SK-N-SH treated with all-trans-retinoic acid at 6 μM for 48 hours (cell line): ENCODE measurements at regions not wholly inside any gene's neighbourhood (a gene's known extent, or its start where the extent isn't known, plus 50 kb on each side); places are given as distances from the start of the nearest gene placed in this dataset.

Source experiments
- CSDC2 ChIP-seq: fragments of 250-450 bp; sonication (Bioruptor Pico); IDR thresholded peaks from 2 replicates; pipeline ENCODE4 v1.5.0; 2020; ENCODE audit warnings: mild to moderate bottlenecking, moderate library complexity
- GLIS3 ChIP-seq: fragments of 250-450 bp; sonication (Bioruptor Pico); IDR thresholded peaks from 2 replicates; pipeline ENCODE4 v1.5.0; 2020; ENCODE audit warnings: mild to moderate bottlenecking, moderate library complexity
- ZFP30 ChIP-seq: fragments of 450-650 bp; formaldehyde crosslinking; IDR thresholded peaks from 2 replicates; pipeline ENCODE4 v1.5.0; 2022; ENCODE audit warnings: mild to moderate bottlenecking, moderate library complexity
- ZNF70 ChIP-seq: fragments of 450-650 bp; formaldehyde crosslinking; IDR thresholded peaks from 2 replicates; pipeline ENCODE4 v1.5.0; 2020; ENCODE audit warnings: mild to moderate bottlenecking, moderate library complexity
- TF ChIP-seq, protein P1 (sequence below): fragments of 250-450 bp; sonication (Bioruptor Pico); IDR thresholded peaks from 2 replicates; pipeline ENCODE4 v1.8.0; 2020; ENCODE audit warnings: mild to moderate bottlenecking, moderate library complexity, borderline replicate concordance

DNA sequence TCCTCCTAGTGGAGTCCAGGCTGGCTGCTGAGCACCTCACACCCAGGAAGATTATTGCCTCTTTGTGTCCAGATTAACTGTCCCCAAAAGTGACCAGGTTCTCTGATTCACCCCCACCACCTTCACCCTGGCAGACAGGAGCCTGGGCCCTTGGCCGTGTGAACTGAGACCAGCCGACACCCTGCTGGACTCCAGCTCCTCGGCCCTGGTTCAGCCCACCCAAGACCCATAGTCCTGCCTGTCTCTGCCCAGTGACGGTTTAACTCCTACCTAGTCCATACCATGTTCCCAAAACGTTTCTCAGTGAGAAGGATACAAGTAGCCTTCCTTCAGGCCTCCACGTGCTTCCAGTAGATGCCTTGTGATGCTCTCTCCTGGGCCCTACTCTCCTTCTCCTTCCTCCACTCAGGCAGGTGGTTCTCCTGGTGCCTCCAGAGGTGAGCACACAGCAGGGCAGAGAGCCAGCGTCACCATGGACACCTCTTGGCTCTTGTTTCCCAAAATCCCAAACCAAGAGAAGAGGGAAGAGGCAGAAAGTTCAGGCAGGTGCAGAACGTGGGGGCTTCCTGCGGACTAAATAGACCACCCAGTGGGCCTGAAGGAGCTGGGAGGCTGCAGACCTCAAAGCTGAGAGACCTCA, 134.4 kb upstream of the CST7 start:
- TF ChIP-seq, protein P1, sequence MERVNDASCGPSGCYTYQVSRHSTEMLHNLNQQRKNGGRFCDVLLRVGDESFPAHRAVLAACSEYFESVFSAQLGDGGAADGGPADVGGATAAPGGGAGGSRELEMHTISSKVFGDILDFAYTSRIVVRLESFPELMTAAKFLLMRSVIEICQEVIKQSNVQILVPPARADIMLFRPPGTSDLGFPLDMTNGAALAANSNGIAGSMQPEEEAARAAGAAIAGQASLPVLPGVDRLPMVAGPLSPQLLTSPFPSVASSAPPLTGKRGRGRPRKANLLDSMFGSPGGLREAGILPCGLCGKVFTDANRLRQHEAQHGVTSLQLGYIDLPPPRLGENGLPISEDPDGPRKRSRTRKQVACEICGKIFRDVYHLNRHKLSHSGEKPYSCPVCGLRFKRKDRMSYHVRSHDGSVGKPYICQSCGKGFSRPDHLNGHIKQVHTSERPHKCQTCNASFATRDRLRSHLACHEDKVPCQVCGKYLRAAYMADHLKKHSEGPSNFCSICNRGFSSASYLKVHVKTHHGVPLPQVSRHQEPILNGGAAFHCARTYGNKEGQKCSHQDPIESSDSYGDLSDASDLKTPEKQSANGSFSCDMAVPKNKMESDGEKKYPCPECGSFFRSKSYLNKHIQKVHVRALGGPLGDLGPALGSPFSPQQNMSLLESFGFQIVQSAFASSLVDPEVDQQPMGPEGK (CRISPR knock-in tag) = no peak
- TF ChIP-seq ZFP30 (no peak), CSDC2 (CRISPR knock-in tag) (no peak), ZNF70 (CRISPR knock-in tag) (no peak), GLIS3 (no peak)
